Stimulated activated CD8-positive, alpha-beta memory T cell treated with anti-CD3 and anti-CD28 coated beads, Interleukin-4, amount 100 ng/mL, for 48 hours (primary cell): ENCODE measurements at regions not wholly inside any gene's neighbourhood (a gene's known extent, or its start where the extent isn't known, plus 50 kb on each side); places are given as distances from the start of the nearest gene placed in this dataset.

Experiments
- DNase-seq: peaks from one replicate; pipeline ENCODE4 v3.0.0-alpha.2; 2020

DNA sequence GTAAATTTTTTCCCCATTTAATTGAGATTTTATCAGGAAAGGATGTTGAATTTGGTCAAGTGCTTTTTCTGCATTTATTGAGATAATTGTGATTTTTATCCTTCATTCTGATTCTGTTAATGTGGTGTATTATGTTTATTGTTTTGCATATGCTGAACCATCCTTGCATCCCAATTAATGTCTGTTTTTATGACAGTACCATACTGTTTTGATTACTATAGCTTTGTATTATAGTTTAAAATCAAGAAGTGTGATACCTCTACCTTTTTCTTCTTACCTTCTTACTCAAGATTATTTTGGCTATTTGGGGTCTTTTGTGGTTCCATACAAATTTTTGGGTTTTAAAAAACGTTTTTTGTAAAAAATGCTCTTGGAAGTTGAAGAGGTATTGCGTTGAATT lies 357.2 kb downstream of the REEP3 start:
- DNase-seq = no peak

DNA sequence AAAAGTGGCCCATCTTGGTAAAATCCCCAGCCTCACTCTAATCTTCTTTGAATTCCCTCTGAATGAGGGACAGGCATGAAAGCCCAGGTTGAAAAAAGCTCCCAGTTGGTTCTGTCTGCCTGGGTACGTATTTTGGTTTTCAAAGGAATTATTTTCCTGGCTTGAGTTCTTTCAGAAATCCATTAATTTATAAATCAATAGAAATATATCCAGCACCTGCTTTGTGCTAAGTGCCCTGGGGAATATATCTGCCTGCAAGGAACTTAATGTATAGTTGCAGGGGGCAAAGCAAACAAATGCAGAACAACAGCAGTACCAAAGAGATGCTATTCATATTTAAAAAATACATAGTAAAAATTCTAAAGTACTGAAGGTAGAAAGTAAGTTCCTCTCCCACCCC lies 362.7 kb downstream of the REEP3 start:
- DNase-seq = no peak

- DNase-seq = no peak
Observed at GRCh38 chr10:63884426-63884825, 363.2 kb downstream of the REEP3 start.

DNA sequence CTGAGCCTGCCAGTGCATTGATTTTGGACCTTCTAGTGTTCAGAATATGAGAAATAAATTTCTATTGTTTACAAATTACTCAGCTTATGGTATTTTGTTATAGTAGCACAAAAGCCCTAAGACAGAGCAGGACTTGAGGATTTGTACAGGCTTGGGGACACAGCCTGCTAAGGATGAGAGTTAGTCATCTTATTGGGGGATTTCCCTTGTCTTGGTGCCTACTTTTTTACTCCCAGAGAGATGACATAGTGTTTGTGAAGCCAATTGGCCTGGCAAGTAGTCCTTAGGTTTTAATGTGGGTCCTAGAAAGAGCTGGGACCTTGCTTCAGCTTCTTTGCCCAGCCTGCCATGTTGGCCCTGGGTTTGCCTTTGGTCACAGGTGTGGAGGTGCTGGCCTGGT lies 364.0 kb downstream of the REEP3 start:
- no peak for DNase-seq

- no peak for DNase-seq
Observed at GRCh38 chr10:63886281-63887022, 365.3 kb downstream of the REEP3 start.

GRCh38 chr10:63887023-63887589 lies 365.9 kb downstream of the REEP3 start:
- no peak for DNase-seq

DNA sequence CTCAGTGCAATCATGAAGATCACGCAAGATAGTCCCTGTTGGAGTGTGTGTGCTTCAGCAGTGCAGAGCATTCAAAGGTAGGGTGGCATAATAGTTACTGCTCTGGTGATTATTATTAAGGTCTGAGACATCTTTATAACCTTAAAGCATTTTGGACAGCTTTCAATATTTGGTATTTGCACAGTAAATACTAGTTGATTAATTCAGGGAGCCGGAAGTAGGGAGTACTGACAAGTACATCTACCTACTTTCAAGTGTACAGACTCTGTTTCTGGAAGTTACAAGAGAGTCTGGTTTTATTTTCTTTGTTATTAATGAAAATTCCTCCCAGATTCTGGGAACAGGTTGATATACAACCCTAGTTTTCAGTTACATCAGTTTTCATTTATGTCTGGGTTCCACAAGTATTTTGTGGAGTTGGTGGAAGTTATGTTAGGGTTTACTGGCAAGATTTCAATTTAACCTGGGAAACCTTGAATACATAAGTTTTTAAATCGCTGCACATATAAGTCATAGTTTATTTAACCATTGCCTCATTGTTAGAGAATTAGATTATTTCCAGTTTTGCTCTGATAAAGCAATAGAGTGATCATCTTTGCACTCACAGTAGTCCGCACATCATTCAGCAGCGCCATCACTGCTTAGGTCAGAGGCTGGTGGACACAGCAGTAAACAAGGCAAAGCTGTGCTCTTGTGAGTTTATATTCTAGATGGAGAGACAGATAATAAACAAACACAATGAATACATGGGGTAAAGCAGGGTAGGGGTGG lies 366.6 kb downstream of the REEP3 start:
- DNase-seq = no peak

- no peak for DNase-seq
Observed at GRCh38 chr10:63889803-63890202, 368.6 kb downstream of the REEP3 start.

- DNase-seq = no peak
Observed at GRCh38 chr10:63896992-63897391, 375.8 kb downstream of the REEP3 start.

- DNase-seq = no peak
Observed at GRCh38 chr10:63899673-63900300, 378.6 kb downstream of the REEP3 start.

DNA sequence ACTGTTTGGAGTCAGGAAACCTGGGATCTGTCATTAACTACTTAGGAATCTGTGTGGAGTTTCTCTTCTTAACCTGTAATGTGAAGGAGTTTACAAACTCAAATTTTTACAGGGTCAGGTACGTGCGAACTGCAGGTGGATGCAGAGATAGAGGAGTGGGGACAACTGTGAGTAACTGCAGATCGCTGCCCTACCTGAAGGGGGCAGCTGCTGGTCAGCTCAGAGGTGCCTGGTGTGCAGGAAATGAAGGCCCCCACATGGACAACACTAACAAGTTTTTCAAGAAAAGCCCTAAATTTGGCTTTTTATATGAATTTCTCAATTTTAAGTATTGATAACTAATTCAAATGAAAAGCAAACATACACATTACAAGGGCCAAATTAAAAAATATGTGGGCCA lies 380.0 kb downstream of the REEP3 start:
- no peak for DNase-seq

DNA sequence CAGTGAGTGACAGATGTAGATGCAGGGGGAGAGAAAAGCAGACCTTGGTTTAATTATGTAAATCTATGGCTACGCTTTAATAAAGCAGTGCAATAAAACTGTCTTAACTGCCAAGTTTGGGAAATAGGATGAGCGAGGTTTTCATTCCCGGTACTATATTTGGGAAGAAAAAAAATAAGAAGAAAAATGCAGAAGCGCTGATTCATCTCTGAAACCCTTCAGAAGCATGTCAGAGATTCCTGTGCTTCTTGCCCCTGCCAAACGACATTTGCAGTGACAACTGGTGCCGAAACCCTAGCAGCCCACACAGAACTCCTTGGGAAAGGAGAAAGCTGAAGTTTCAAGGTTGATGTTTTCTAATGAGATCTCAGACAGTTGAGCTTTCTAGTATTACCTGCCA lies 380.7 kb downstream of the REEP3 start:
- DNase-seq = no peak

DNA sequence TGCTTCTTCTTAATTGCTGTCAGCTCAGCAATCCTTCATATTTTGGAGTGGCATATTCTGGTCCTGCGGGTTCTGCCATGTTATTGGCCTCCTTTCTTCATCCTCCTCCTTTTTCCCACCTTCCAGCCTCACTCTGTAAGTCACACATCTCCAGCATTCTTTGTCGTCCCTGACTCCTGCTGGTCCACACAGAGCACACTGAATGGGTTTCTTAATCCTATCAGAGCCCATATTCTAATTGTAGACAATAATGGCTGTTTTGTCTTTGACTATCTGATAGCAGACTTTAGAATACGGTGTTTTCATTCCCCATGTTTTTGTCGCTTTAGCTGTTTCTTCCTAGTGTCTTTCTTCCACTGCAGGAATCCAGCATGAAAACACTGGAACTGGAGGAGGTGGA lies 389.6 kb downstream of the REEP3 start:
- no peak for DNase-seq

GRCh38 chr10:63915240-63915639 lies 394.0 kb downstream of the REEP3 start:
- DNase-seq = no peak

DNA sequence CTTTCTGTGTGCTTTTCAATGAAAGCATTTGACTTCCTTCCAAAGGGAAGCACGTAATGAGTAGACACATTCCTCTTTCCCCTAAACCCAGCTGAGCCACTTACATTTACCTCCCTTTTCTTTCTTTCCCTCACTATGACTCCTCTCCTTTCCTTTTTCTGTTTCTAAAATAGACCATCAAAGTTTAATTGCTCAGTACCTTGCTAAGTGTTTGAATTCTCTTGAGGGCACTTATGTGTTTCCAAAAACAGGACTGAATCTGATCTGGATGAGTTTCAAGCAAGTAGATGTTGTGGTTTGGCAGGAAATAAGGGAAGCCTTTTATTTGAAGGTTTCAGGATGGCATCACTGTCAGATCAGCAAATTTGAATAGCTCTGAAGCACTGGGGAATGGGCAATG lies 396.2 kb downstream of the REEP3 start:
- DNase-seq = no peak

DNA sequence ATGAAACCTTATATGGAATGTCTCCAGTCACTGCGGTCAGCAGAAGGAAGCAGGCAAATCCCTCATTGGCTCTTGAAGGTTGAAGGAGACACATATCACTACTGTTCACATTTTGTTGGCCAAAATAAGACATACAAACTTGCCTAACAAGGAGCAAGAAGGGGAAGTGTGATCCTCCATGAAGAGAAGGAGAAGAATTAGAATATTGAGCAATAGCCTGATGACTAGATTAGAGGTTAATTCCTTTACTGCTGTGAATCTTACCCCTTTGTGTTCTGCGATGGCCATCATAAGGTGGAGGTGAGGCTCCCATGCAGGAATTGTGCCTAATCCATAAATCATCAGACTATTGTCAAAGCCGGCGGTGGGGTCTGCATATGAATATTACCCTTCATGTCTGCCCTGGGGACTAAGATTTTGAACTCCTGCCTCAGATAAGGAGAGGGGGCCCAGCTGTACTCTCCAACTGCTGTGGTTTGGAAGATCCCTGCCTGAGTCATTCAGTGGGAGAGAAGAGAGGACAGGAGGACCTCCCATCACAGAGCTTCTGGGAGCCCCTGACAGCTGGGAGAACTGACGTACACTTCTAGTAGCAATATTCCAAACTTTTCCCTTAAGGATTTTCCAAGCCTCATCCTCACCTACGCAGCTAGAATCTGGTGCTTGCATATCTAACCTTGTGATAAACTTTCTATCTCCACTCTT lies 398.5 kb downstream of the REEP3 start:
- no peak for DNase-seq

- DNase-seq = no peak
Observed at GRCh38 chr10:63920926-63921325, 399.7 kb downstream of the REEP3 start.

DNA sequence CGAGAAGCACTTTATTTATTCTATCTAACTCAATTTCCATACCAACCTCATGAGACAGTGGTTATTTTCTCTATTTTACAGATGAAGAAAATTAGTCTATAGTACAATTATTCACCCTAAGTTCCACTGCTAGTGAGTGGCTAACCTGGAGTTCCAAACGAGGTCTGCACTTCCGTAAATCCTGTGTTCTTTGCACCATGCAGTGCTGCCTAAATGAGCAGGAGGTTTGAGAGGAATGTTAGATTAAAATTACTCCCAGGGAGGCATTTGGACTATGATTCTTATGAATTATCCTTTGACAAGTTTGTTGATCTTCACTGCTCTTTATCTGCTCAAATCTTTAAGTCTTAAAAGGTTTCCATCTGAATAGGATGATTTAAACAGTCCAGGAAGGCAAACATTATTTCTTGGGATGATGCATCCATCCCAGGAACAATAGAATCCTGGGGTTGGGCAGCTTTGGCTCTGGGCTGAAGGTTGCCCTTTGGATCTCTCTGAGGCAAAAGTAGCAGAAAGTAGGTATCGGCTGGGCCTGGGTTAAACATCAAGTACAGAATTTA lies 400.8 kb downstream of the REEP3 start:
- no peak for DNase-seq

- no peak for DNase-seq
Observed at GRCh38 chr10:63922468-63923284, 401.5 kb downstream of the REEP3 start.

DNA sequence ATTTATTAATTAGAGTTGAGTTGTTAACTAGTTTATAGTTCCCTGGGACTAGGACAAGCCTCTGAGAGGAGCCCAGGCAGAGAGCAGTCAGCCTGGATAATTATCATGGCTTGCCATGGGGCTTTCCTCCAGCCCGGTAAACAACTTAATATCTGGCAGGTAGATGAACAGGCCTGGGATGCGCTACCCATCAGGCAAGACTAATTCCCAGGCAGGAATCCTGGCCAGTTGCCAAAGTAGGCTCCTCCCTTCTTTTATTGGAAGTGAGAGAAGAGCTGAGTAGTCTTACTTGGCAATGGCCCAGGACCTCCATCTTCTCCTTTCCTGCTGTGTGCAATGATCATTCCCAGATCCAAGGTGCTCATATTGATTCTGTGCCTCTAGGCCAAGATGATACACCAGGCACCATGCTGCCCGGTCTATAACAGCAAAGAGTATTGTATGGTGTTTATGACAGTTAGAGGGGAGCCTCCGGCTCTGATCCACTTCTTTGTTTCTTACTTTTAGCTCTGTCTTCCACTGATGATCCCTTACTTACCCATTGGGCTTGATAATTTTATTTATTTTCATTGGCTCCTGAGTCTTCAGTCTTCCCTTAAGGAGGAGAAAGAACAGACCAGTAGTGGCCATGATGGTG lies 408.7 kb downstream of the REEP3 start:
- no peak for DNase-seq

- no peak for DNase-seq
Observed at GRCh38 chr10:63930584-63930983, 409.4 kb downstream of the REEP3 start.
